KMS-11 (cell line): ENCODE measurements at regions not wholly inside any gene's neighbourhood (a gene's known extent, or its start where the extent isn't known, plus 50 kb on each side); places are given as distances from the start of the nearest gene placed in this dataset.

Experiments
- H2AFZ ChIP-seq: fragments of 200-600 bp; sonication (generic); 2 replicates; pipeline ENCODE4 v1.6.1; 2016; ENCODE audit warnings: antibody characterized with exemption, mixed run types, low read depth
- H3K27ac ChIP-seq: fragments of 200-600 bp; sonication (generic); 2 replicates; pipeline ENCODE4 v1.6.1; 2016; ENCODE audit warnings: mild to moderate bottlenecking, mixed run types
- H3K27me3 ChIP-seq: fragments of 200-600 bp; sonication (generic); 2 replicates; pipeline ENCODE4 v1.6.1; 2017; ENCODE audit warnings: mild to moderate bottlenecking, low read depth, mixed run types, moderate library complexity; ENCODE audit not compliant: insufficient read depth
- H3K36me3 ChIP-seq: fragments of 200-600 bp; sonication (generic); 2 replicates; pipeline ENCODE4 v1.6.1; 2017; ENCODE audit warnings: mild to moderate bottlenecking, mixed run types; ENCODE audit not compliant: insufficient read depth
- H3K4me1 ChIP-seq: fragments of 200-600 bp; sonication (generic); 2 replicates; pipeline ENCODE4 v1.6.1; 2016; ENCODE audit warnings: mild to moderate bottlenecking, low read depth, mixed run types; ENCODE audit not compliant: poor library complexity, severe bottlenecking
- H3K4me2 ChIP-seq: fragments of 200-600 bp; sonication (generic); 2 replicates; pipeline ENCODE4 v1.7.0; 2016; ENCODE audit warnings: mild to moderate bottlenecking, mixed run types
- H3K4me3 ChIP-seq: fragments of 200-600 bp; sonication (generic); IDR thresholded peaks from 2 replicates; pipeline ENCODE4 v1.6.1; 2017; ENCODE audit warnings: low read depth, low read length, mixed read lengths; ENCODE audit not compliant: insufficient read depth
- H3K79me2 ChIP-seq: fragments of 200-600 bp; sonication (generic); 2 replicates; pipeline ENCODE4 v1.6.1; 2016; ENCODE audit warnings: low read depth, mixed run types; ENCODE audit not compliant: insufficient read depth
- H3K9ac ChIP-seq: fragments of 200-600 bp; sonication (generic); 2 replicates; pipeline ENCODE4 v1.6.1; 2016; ENCODE audit warnings: mild to moderate bottlenecking, mixed run types
- H4K20me1 ChIP-seq: fragments of 200-600 bp; sonication (generic); 2 replicates; pipeline ENCODE4 v1.6.1; 2016; ENCODE audit warnings: mild to moderate bottlenecking, mixed run types; ENCODE audit not compliant: insufficient read depth
- TF ChIP-seq, protein P1 (sequence below): fragments of 200-600 bp; sonication (generic); conservative IDR thresholded peaks from 2 replicates; pipeline ENCODE4 v1.6.1; 2017; ENCODE audit warnings: low read depth, mild to moderate bottlenecking, antibody characterized with exemption, low read length, moderate library complexity, mixed read lengths

DNA sequence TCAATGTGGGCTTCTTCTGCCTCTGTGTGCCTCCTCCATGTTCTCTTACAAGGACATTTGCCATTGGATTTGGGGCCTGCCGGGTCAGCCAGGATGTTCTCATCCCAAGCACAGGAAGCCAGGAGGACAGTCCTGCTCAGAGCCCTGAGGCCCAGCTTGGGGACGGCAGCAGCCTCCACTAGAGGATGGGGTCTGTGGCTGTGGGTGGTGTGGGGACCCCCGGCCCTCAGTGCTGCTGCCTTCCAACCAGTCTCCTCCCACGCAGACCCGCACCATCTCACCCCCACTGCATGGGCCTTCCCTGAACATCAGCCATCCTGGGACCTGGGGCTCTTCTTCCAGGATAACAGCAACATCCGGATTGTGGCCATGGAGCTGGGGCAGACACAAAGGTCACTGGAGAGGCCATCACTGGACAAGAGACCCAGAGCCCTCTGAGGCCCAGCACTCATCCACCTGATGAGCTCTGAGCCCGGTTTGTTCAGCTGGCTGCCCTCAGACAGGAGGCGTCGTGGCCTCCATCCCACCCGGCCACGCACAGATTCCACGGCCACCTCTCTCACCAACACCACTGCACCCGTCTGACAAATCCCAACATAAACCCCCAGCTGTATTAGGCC is 56.5 kb upstream of the C14orf180 start:
- H3K4me2 ChIP-seq: no peak overlapping the region
- no peaks in the 10 kb centered on the region for H3K36me3 ChIP-seq
- H2AFZ ChIP-seq: no peak overlapping the region
- H3K9ac ChIP-seq: no peak overlapping the region
- no peak overlapping the region for H3K27ac ChIP-seq
- H3K79me2 ChIP-seq: no peaks in the 10 kb centered on the region
- H4K20me1 ChIP-seq: no peaks in the 10 kb centered on the region
- no peak overlapping the region for H3K4me3 ChIP-seq
- TF ChIP-seq, protein P1, sequence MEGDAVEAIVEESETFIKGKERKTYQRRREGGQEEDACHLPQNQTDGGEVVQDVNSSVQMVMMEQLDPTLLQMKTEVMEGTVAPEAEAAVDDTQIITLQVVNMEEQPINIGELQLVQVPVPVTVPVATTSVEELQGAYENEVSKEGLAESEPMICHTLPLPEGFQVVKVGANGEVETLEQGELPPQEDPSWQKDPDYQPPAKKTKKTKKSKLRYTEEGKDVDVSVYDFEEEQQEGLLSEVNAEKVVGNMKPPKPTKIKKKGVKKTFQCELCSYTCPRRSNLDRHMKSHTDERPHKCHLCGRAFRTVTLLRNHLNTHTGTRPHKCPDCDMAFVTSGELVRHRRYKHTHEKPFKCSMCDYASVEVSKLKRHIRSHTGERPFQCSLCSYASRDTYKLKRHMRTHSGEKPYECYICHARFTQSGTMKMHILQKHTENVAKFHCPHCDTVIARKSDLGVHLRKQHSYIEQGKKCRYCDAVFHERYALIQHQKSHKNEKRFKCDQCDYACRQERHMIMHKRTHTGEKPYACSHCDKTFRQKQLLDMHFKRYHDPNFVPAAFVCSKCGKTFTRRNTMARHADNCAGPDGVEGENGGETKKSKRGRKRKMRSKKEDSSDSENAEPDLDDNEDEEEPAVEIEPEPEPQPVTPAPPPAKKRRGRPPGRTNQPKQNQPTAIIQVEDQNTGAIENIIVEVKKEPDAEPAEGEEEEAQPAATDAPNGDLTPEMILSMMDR: no peak
- H3K27me3 ChIP-seq: peaks cover 8% of the 10 kb centered on the region; the same call in 1 of the 2 replicates
- H3K4me1 ChIP-seq: no peaks in the 10 kb centered on the region

DNA sequence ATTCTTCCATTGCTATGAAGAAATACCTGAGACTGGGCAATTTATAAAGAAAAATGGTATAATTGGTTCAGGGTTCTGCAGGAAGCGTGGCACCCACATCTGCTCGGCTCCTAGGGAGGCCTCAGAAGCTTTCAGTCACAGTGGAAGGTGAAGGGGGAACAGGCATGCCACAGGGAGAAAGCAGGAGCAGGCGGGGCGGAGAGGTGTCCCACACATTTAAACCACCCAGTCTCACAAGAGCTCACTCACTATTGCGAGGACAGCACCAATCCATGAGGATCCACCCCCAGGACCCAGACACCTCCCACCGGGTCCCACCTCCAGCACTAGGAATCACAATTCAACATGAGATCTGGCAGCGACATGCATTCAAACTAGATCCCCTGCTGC is 56.0 kb upstream of the C14orf180 start:
- Histone ChIP-seq H3K36me3 (no peaks in the 10 kb centered on the region), H3K9ac (no peak overlapping the region), H3K4me3 (no peak overlapping the region), H3K4me1 (no peaks in the 10 kb centered on the region), H3K4me2 (no peak overlapping the region), H3K27me3 (peaks cover 8% of the 10 kb centered on the region; the same call in 1 of the 2 replicates), H4K20me1 (no peaks in the 10 kb centered on the region), H2AFZ (no peak overlapping the region), H3K79me2 (no peaks in the 10 kb centered on the region), H3K27ac (no peak overlapping the region)
- TF ChIP-seq, protein P1: no peak

- TF ChIP-seq, protein P1: no peak
Measured at GRCh38 chr14:104524726-104525125, 54.8 kb upstream of the C14orf180 start.

GRCh38 chr14:104526723-104527645 is 52.6 kb upstream of the C14orf180 start:
- Histone ChIP-seq H3K4me3 (no peak overlapping the region), H3K9ac (no peak overlapping the region), H3K27ac (no peak overlapping the region), H4K20me1 (no peaks in the 10 kb centered on the region), H3K79me2 (no peaks in the 10 kb centered on the region), H3K27me3 (peaks cover 9% of the 10 kb centered on the region; the same call in 1 of the 2 replicates), H3K4me2 (no peak overlapping the region), H2AFZ (no peak overlapping the region), H3K36me3 (no peaks in the 10 kb centered on the region), H3K4me1 (no peaks in the 10 kb centered on the region)
- TF ChIP-seq, protein P1: no peak

More at GRCh38 chr14:104524726-104525125, 54.8 kb upstream of the C14orf180 start:
- Histone ChIP-seq H2AFZ (no peak overlapping the region), H3K4me2 (no peak overlapping the region), H4K20me1 (no peaks in the 10 kb centered on the region), H3K27ac (no peak overlapping the region), H3K36me3 (no peaks in the 10 kb centered on the region), H3K79me2 (no peaks in the 10 kb centered on the region), H3K4me3 (no peak overlapping the region), H3K4me1 (no peaks in the 10 kb centered on the region), H3K9ac (no peak overlapping the region), H3K27me3 (peaks cover 6% of the 10 kb centered on the region; the same call in 1 of the 2 replicates)
